ENCODE measurements at regions not wholly inside any gene's neighbourhood (a gene's known extent, or its start where the extent isn't known, plus 50 kb on each side); places are given as distances from the start of the nearest gene placed in this dataset.

DNA sequence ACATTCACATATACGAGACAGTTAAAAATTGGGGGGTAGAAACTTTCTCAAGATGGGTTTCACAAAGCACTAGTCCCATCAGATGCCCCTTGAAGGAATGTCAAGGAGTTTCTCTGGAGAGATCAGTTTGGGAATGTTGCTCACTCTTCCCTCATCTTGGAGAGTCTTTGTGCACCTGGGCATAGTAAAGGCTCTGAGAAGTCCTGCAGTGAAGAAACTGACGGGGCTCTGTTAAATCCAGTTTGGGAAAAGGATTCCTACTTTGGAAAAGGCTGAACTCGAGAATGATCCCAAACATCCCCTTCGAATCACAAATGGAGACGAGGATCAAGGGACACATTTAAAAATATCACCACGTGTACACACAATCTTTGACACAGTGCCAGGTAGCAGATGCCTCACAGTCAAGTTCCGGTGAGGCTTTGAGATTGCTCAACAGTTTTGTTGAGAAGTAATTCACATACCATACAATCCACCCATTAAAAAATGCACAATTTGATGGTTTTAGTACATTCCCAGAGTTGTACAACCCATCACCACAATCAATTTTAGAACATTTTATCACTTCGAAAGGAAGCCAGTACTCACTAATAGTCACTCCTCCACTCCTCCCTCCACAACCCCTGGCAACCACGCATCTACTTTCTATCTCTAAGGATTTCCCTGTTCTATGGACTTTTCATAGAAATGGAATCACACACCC, 203.4 kb upstream of the FOXF1 start:
- TF ChIP-seq, protein P1, sequence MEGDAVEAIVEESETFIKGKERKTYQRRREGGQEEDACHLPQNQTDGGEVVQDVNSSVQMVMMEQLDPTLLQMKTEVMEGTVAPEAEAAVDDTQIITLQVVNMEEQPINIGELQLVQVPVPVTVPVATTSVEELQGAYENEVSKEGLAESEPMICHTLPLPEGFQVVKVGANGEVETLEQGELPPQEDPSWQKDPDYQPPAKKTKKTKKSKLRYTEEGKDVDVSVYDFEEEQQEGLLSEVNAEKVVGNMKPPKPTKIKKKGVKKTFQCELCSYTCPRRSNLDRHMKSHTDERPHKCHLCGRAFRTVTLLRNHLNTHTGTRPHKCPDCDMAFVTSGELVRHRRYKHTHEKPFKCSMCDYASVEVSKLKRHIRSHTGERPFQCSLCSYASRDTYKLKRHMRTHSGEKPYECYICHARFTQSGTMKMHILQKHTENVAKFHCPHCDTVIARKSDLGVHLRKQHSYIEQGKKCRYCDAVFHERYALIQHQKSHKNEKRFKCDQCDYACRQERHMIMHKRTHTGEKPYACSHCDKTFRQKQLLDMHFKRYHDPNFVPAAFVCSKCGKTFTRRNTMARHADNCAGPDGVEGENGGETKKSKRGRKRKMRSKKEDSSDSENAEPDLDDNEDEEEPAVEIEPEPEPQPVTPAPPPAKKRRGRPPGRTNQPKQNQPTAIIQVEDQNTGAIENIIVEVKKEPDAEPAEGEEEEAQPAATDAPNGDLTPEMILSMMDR (IDR thresholded peaks at IDR 0.05), result no peak
- no peak for TF ChIP-seq POLR2A (IDR thresholded peaks at IDR 0.05)
